Activated CD4-positive, alpha-beta T cell treated with anti-CD3 and anti-CD28 coated beads, Interleukin-2, amount 10 ng/mL, durations not matched to agents 24 days and 14 days (primary cell): ENCODE measurements at regions not wholly inside any gene's neighbourhood (a gene's known extent, or its start where the extent isn't known, plus 50 kb on each side); places are given as distances from the start of the nearest gene placed in this dataset.

Experiments
- DNase-seq: peaks from one replicate; pipeline ENCODE4 v3.0.0; 2022
- H3K27ac Mint-ChIP-seq: one replicate; pipeline ENCODE4 v1.8.0; 2022; ENCODE audit warnings: mild to moderate bottlenecking, mixed read lengths
- H3K27me3 Mint-ChIP-seq: one replicate; pipeline ENCODE4 v1.8.0; 2022; ENCODE audit warnings: mixed read lengths
- H3K36me3 Mint-ChIP-seq: one replicate; pipeline ENCODE4 v1.8.0; 2022; ENCODE audit warnings: low read depth, mild to moderate bottlenecking, mixed read lengths
- H3K4me1 Mint-ChIP-seq: one replicate; pipeline ENCODE4 v1.8.0; 2021; ENCODE audit warnings: mixed read lengths
- H3K4me3 Mint-ChIP-seq: one replicate; pipeline ENCODE4 v1.8.0; 2022; ENCODE audit warnings: mild to moderate bottlenecking, moderate library complexity, mixed read lengths
- H3K9me3 Mint-ChIP-seq: one replicate; pipeline ENCODE4 v1.8.0; 2021; ENCODE audit warnings: mixed read lengths
- intact Hi-C: fragments of 100-400 bp; cut with micrococcal nuclease; formaldehyde crosslinking; loops from one replicate; pipeline ENCODE4 v1.15.1; 2023

DNA sequence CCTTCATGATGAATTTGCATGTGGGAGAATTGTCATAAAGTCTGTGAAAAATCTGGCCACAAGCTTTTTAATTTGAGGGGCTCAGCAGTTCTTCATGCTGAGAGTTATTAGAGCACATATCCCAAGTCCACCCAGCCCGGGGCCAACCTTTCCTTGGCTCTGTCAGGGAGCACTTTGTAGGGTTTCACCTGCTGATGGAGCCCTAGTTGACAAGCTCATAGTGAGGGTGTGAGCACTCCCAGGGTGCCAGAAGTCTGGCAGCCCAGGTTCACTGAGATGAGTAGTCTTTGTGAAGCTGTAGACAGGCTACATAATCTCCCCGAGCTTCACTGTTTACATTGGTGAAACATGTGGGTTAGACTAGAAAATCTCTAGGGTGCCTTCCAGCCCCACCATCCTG, 97.2 kb upstream of the NREP start:
- H3K4me3 Mint-ChIP-seq, result no peak overlapping the region
- no peaks in the 10 kb centered on the region for H3K4me1 Mint-ChIP-seq
- DNase-seq, result no peak
- H3K9me3 Mint-ChIP-seq, result no peaks in the 10 kb centered on the region
- no peak overlapping the region for H3K27ac Mint-ChIP-seq
- no peaks in the 10 kb centered on the region for H3K36me3 Mint-ChIP-seq
- peaks cover 3% of the 10 kb centered on the region for H3K27me3 Mint-ChIP-seq
- intact Hi-C loops, result loop anchor here (10.0 kb wide), 1 partner anchor 299 kb away; no protein-coding TSS in a partner anchor

DNA sequence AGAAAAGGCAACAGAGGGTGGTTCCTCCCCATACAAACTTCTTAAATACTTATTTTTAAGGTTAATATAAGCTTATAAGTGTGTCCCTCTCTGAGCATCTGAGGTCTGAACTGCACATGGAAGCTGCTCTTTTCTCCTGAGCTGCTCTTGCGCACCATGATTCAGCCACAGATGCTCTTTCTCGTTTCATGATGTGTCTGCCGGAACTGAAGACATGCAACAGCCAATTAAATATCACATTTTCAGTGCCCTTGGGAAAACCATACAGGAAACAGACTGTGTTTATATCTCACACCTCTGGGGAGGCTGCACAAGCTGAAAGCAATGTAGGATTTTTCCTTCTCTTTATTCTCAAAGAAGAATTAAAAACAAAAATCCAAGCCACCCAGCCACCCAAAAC, 96.8 kb upstream of the NREP start:
- Mint-ChIP-seq H3K4me1 (no peaks in the 10 kb centered on the region), H3K27me3 (peaks cover 5% of the 10 kb centered on the region), H3K36me3 (no peaks in the 10 kb centered on the region), H3K27ac (no peak overlapping the region), H3K9me3 (no peaks in the 10 kb centered on the region), H3K4me3 (no peak overlapping the region)
- intact Hi-C loops, result loop anchor here (10.0 kb wide), 1 partner anchor 299 kb away; no protein-coding TSS in a partner anchor
- DNase-seq, result no peak

DNA sequence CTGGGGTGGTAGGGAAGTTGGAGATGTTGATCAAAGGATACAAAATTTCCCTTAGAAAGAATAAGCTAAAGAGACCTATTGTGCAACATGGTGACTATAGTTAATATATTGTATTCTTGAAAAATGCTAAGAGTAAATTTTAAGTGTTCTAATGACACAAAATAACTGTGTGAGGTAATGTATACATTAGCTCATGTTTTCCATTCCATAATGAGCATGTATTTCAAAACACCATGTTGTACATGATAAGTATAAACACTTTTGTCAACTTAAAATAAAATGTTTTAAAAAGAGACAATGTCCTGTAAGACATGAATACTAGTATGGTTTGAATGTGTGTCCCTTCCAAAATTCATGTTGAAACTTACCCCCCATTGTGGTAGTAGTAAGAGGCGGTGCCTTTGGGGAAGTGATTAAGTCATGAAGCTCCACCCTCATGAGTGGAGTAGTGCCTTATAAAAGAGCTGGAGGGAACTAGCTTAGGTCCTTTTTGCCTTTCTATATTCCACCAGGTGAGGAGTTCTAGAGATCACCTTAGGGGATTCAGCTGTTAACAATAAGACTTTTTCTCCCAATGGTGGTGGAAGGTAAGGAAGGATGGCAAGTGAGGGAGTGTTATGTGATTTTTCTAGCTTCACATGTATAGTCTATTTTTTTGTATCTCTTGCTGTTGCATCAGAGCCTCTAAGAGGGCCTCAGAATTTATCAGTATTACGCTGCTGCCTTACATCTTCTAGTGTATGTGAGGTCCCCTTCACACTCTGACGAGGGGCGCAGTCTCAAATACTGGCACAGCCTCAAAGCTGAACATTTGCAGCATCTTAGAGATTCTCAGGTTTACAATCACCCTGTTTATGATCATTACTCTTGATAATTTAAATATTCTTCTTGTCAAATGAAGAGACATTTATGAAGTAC, 94.9 kb upstream of the NREP start:
- no peak overlapping the region for H3K27ac Mint-ChIP-seq

DNA sequence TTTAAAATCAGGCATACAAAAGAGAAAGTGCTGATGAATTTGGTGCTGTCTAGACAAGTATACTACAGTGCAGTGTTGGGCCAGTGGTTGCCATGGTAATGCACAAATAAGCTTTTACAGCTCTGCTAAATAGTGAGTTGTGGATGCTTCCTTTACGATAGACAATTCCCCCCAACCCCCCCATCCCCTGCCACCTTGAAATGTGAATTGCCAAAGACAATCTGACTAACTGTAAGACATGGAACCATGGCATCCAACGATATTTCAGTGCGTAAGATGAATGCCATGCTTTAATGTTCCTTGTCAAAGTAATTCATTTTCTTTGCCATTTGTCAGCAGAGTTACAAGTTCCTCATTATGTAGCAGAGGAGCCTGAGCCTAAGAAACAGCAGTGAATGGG, 91.5 kb upstream of the NREP start:
- no peaks in the 10 kb centered on the region for H3K36me3 Mint-ChIP-seq
- intact Hi-C loops, result no loop called here
- peaks cover 6% of the 10 kb centered on the region for H3K27me3 Mint-ChIP-seq
- H3K27ac Mint-ChIP-seq, result no peak overlapping the region
- H3K4me1 Mint-ChIP-seq, result no peaks in the 10 kb centered on the region
- no peak for DNase-seq
- no peaks in the 10 kb centered on the region for H3K9me3 Mint-ChIP-seq
- no peak overlapping the region for H3K4me3 Mint-ChIP-seq

More for the DNA sequence above, 94.9 kb upstream of the NREP start:
- Mint-ChIP-seq H3K4me3 (no peak overlapping the region), H3K27me3 (peaks cover 5% of the 10 kb centered on the region), H3K36me3 (no peaks in the 10 kb centered on the region), H3K4me1 (no peaks in the 10 kb centered on the region), H3K9me3 (no peaks in the 10 kb centered on the region)
- intact Hi-C loops, result loop anchor here (10.0 kb wide), 1 partner anchor 297 kb away; no protein-coding TSS in a partner anchor
- no peak for DNase-seq

DNA sequence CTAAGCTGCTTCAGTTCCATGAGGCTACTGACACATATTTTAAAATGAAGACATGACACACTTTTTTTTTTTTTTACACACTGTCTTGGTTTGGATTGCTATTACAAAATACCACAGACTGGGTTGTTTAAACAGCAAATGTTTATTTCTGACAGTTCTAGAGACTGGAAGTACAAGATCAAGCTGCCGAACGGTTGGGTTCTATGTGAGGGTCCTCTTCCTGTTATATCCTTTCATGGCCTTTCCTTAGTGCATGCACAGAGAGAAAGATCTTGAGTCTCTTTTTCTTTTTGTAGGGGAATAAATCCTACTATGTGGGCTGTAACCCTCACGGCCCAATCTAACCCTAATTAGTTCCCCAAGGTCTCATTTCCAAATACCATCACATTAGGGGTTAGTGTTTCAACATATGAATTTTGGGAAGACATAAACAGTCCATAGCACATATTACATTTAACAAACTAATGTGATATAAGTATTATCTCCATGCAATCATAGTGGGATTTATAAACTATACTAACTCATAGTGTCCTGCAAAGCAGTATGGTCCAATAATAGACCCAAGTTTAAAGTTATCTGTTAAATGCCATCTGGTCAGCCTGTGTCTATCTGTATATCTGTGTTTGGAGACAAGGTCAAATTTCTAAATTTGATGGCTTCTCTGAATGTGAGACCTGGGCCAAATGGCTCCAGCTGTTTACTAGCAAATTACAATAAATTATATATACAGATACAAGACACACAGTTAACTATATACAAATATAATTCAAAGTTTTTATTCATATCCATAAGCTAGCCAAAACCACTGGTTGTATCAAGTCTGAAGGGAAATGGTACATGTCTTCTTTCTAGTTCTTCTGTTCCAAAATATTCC, 90.3 kb upstream of the NREP start:
- no peak for DNase-seq
- no peaks in the 10 kb centered on the region for H3K9me3 Mint-ChIP-seq
- intact Hi-C loops, result no loop called here
- no peak overlapping the region for H3K4me3 Mint-ChIP-seq
- no peaks in the 10 kb centered on the region for H3K36me3 Mint-ChIP-seq
- no peak overlapping the region for H3K27ac Mint-ChIP-seq
- H3K4me1 Mint-ChIP-seq, result no peaks in the 10 kb centered on the region
- H3K27me3 Mint-ChIP-seq, result peaks cover 14% of the 10 kb centered on the region

DNA sequence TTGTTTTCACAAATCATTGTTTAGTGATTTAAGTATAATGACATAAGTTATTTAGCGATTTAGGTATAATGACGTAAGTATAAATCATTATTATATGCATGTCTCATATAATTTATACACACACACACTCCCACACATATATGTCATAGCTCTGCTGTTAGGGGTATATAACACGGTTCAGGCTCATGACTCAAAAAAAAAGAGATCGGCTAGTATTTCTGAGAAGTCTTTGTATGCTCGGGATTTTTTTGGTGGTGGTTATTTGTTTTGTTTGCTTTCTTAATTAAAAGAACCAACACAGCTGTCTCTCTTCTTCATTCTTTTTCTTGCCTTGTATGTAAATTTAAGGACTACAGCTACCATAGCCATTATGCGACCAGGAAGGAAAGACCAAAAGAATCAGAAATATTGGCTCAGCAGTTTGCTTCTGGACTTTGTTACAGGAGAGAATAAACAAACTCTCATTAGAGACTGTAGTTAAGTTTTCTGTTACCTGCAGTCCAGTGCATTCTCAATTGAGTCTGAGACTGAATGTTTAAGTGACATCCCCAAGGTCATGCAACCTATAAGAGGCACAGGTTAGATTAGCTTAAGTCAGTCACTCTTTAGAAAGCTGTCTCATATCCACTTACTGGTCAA, 83.2 kb upstream of the NREP start:
- H3K4me3 Mint-ChIP-seq, result no peak overlapping the region
- intact Hi-C loops, result no loop called here
- H3K4me1 Mint-ChIP-seq, result no peaks in the 10 kb centered on the region
- H3K27ac Mint-ChIP-seq, result no peak overlapping the region
- H3K27me3 Mint-ChIP-seq, result peaks cover 21% of the 10 kb centered on the region
- H3K36me3 Mint-ChIP-seq, result no peaks in the 10 kb centered on the region
- no peak for DNase-seq
- no peaks in the 10 kb centered on the region for H3K9me3 Mint-ChIP-seq

DNA sequence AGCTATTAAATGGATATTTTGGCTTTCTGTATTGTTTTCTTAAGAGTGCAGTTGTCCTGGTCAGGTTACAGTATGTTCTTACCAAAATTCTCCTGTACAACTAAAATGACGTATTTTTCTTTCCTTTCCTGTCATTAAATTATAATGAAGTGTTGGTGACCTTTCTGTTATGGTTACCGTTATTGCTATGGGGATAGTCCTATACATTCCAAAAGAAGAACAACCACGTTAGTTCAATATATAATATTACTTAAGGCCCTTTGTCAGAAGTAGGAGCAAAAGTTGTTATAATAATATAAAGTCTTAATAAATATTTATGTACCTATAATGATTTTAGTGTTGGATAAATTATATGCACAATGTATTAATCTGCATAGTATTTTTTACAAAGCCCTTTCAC, 82.4 kb upstream of the NREP start:
- DNase-seq, result no peak
- Mint-ChIP-seq H3K27me3 (peaks cover 22% of the 10 kb centered on the region), H3K4me3 (no peak overlapping the region), H3K4me1 (no peaks in the 10 kb centered on the region), H3K36me3 (no peaks in the 10 kb centered on the region), H3K9me3 (no peaks in the 10 kb centered on the region), H3K27ac (no peak overlapping the region)
- intact Hi-C loops, result no loop called here

DNA sequence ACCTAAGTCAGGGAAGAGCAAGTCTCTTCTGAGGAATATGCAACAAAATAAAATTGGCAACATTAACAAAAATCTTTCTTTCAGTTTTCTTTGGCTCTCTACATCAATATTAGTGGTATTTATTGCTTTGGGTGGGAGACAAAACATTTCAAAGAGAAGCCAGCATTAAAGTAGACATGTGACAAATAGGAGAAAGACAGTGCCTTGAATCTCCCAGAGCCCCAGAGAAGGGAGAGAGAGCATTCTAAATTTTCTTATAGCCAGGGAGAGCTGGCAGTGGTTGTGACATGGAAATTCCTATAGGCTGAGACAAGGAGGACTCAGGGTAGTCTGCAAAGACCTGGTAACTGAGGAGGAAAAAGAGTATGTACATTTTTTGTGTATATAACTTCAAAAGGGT, 79.4 kb upstream of the NREP start:
- Mint-ChIP-seq H3K4me3 (no peak overlapping the region), H3K36me3 (no peaks in the 10 kb centered on the region), H3K4me1 (no peaks in the 10 kb centered on the region), H3K27me3 (peaks cover 13% of the 10 kb centered on the region), H3K9me3 (no peaks in the 10 kb centered on the region), H3K27ac (no peak overlapping the region)
- no peak for DNase-seq
- intact Hi-C loops, result no loop called here

DNA sequence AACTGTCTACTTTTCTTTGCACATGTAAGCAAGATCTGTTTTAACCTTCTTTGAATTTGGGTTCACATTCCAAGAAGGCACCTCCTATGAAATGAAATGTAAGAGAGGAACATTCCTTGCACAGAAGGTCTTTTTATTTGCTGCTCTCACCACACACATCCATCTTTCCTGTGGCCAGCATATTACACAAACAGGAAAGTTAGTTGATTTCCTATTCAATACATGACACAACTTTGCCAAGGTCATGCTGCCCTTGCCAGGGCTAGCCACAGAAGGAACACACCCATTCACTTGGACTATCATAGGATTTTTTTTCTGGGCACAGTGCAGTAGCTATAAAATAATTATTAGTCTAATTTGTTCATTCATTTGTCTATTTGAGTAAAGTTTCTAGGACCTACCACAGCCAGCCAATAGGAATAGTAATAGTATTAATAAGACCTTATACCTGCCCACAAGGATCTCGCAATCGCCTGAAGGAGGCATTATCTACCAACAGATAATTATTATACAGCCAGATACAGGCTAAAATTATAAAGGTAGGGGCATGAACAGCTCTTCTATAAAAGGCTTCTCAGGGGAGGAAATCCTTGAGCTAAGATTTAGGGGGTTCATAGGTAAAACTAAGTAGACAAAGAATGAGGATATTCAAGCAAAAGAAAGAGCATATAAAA, 78.1 kb upstream of the NREP start:
- no peaks in the 10 kb centered on the region for H3K4me1 Mint-ChIP-seq
- H3K9me3 Mint-ChIP-seq, result no peaks in the 10 kb centered on the region
- H3K27ac Mint-ChIP-seq, result no peak overlapping the region
- no peak overlapping the region for H3K4me3 Mint-ChIP-seq
- intact Hi-C loops, result no loop called here
- DNase-seq, result no peak
- H3K27me3 Mint-ChIP-seq, result peaks cover 13% of the 10 kb centered on the region
- H3K36me3 Mint-ChIP-seq, result no peaks in the 10 kb centered on the region

DNA sequence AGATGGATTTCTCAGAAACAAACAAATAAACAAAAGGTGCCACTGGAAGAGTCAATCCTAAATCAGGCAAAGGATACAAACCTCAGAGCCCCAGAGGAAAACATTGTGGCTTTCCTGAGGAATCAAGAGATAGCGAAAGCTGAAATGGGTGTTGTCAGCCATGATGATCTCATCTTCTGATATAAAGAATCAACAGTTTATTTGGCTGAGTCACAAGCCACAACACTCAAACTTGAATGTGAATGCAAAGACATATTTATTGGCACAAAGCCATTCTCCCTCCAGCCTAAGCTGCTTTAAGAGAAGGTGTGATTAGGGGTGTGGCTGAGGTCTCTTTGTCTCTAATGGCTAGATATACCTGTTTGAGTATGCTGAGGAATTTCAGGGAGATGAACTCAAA, 73.3 kb upstream of the NREP start:
- H3K36me3 Mint-ChIP-seq, result no peaks in the 10 kb centered on the region
- DNase-seq, result no peak
- no peak overlapping the region for H3K27ac Mint-ChIP-seq
- H3K4me3 Mint-ChIP-seq, result no peak overlapping the region
- intact Hi-C loops, result no loop called here
- H3K27me3 Mint-ChIP-seq, result peaks cover 2% of the 10 kb centered on the region
- no peaks in the 10 kb centered on the region for H3K9me3 Mint-ChIP-seq
- no peaks in the 10 kb centered on the region for H3K4me1 Mint-ChIP-seq

DNA sequence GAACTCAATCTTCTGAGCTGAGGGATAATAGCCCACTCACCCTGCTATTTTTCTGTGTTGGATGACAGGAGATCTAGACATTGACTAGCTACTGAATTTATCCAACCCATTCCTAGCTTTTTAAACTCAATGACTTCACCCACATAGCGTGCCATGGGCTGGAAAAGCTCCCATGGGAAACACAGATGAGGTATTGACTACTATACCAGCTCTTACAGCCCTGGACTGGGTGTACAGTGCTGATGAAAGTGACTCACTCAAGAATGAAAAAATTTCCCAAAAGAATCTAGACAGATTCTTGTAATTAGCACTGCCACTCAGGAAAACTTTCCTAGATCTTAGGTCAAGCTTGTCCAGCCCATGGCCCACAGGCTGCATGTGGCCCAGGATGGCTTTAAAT, 72.7 kb upstream of the NREP start:
- DNase-seq, result no peak
- H3K27ac Mint-ChIP-seq, result no peak overlapping the region
- H3K4me3 Mint-ChIP-seq, result no peak overlapping the region
- intact Hi-C loops, result no loop called here
- H3K27me3 Mint-ChIP-seq, result peaks cover 2% of the 10 kb centered on the region
- no peaks in the 10 kb centered on the region for H3K4me1 Mint-ChIP-seq
- no peaks in the 10 kb centered on the region for H3K9me3 Mint-ChIP-seq
- no peaks in the 10 kb centered on the region for H3K36me3 Mint-ChIP-seq

DNA sequence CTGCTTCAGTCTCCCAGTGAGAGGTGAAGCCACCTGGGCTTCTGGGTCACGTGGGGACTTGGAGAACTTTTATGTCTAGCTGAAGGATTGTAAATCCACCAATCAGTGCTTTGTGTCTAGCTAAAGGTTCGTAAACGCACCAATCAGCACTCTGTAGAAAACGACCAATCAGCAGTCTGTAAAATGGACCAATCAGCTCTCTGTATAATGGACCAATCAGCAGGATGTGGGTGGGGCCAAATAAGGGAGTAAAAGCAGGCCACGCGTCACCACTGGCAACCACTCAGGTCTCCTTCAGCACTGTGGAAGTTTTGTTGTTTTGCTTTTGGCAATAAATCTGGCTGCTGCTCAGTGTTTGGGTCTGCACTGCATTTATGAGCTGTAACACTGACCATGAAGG, 69.1 kb upstream of the NREP start:
- Mint-ChIP-seq H3K4me3 (no peak overlapping the region), H3K9me3 (no peaks in the 10 kb centered on the region), H3K4me1 (no peaks in the 10 kb centered on the region), H3K27ac (no peak overlapping the region), H3K27me3 (peaks cover 4% of the 10 kb centered on the region), H3K36me3 (no peaks in the 10 kb centered on the region)
- intact Hi-C loops, result no loop called here
- DNase-seq, result no peak

DNA sequence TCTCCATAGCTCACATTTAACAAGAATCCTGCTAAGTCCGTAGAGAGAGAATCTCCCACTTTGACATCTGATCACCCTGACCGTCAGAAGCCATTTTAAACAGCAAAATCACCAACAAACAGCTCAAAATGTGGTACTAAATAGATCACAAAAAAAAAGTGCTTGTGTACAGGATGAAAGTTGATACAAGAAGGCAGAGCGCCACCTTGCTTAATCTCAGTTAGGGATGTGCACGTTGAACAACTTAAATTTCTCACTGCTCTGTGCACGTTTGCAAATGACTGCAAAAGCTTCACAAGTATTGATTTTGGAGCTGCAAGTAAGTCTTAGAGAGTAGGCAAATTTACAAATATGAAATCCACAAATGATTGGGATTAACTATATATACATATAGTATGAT, 63.1 kb upstream of the NREP start:
- Mint-ChIP-seq H3K27ac (no peak overlapping the region), H3K4me1 (no peaks in the 10 kb centered on the region), H3K9me3 (peaks cover 9% of the 10 kb centered on the region), H3K4me3 (no peak overlapping the region), H3K36me3 (no peaks in the 10 kb centered on the region), H3K27me3 (peaks cover 4% of the 10 kb centered on the region)
- intact Hi-C loops, result no loop called here
- no peak for DNase-seq
